GM18520 (cell line): ENCODE measurements at regions not wholly inside any gene's neighbourhood (a gene's known extent, or its start where the extent isn't known, plus 50 kb on each side); places are given as distances from the start of the nearest gene placed in this dataset.
"Not testable (repeated sequence)": the region's sequence is repeated elsewhere in the genome, so short reads cannot be mapped to it uniquely, and the experiment has no call there.

Experiments used
- ATAC-seq: cut with Tn5 transposase; IDR thresholded peaks from one replicate; pipeline ENCODE4 v1.9.1; 2021; ENCODE audit not compliant: unreplicated experiment

DNA sequence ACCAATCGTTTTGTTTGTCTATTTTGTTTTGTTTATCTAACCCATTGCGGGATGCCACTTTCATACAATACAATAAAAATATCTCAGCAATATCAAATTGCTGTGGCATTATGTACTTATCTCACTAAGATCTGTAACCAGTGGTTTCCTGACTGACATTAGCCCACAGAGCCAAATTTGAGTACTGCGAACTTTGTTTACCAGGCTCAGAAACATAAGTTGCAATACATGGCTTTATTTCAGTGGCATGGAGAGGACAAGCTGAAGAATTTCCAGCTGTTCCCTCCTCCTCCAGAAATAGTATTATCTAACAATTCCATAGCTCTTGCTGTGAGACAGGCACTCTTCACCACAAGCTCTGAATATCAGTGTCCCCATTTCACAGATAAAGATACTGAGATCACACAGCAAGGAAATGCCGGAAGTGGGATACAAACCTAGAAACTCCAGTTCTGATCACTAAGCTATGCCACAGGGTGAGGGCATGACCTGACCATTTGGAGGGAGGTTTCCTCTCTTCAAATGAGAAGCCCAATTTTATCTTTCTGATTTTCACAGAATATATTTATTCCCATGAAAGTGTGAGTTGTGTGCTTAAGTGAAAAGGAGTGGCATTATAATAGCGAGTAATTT lies 469.9 kb upstream of the CBLB start:
- no peak for ATAC-seq

DNA sequence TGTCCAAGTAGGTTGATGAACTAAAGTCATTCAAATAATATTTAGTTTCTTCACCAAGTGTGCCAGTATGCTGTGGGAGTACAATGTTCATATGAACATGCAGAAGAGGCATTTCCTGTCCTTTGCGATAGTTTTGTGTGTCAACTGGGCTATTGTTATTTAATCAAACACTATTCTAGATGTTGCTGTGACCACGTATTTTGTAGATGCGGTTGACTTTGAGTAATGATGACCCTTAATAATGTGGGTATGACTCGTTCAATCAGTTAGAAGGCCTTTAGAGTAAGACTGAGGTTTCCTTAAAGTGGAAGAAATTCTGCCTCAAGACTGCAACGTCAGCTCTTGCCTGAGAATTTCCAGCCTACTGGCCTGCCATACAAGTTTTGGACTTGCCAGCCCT lies 470.7 kb upstream of the CBLB start:
- ATAC-seq: no peak

DNA sequence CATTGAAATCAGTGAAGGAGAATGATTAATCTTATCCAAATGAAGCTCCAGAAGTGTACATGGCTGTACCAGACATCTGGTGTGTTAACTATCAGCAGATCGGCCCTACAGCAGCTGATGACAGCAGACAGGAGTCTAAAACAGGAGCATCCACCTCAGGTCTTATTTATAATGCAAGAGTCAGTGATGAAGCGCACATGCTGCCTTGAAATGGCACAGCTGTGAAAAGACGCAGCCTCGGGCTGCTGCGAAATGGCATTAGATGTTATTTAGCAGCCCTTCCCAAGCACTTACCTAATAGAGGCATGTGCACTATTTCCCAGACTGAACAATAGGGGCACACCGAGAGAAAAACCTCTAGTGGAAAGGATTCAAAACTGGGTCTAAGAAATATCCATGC lies 472.3 kb upstream of the CBLB start:
- ATAC-seq: no peak

DNA sequence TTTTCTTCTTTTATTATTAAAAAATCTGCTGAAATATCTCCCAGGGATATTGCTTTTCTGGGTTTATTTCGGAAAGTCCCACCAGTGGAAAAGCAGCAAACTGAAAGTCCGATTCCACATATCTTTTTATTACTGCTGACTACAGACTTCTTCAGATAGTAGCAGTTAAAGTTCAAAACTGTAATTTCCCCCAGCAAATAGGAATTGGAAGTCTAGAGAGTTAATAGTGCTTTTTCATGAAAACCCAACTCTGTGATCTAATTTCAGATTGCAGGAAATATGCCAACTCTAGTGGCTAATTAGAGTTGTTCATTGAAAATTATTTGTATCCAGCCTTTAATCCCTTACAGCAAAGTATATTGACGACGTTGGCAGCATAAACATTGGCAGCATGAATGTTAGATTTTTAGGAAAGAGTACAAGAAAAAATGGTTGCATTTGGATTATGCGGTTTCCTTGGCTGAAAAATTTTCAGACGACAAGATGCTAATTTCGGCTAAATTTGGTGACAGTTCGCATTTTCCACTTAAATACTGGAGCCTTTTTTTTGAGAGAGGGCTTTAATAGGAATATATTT lies 472.9 kb upstream of the CBLB start:
- no peak for ATAC-seq

DNA sequence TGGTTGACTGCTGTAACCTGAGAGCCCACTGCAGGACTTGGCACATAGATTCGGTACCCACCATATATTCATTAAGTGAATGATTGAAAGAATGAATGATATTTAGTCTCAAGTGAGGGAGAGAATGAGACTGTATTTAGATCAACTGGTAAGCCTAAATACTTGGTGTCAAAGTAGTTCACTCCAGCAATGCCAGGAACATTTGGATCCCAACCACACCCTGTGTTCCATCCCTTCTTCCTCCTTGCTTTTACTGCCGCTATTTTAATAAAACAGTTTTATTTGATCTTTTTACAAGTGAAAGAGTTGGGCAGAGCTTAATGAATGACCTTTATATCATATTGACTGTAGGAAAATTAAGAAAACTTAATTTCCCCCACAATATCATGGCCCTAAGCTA lies 473.6 kb upstream of the CBLB start:
- ATAC-seq: no peak

DNA sequence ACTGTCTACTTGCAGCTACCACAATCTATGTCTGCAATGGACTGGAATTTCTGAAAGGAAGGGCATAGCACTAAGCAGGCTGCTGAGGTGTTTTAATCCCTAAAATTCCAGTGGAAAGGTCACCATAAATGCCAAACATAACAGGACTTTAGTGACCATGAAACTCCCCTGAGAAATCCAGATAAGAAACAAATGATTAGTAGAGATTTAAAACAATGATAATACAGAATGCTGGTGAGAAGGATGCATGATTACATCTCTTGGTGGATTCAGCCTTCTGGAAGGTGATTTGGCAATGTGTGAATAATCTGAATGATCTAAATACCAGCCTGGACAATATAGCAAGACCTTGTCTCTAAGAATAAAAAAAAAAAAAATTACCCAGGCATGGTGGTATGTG lies 475.0 kb upstream of the CBLB start:
- no peak for ATAC-seq

DNA sequence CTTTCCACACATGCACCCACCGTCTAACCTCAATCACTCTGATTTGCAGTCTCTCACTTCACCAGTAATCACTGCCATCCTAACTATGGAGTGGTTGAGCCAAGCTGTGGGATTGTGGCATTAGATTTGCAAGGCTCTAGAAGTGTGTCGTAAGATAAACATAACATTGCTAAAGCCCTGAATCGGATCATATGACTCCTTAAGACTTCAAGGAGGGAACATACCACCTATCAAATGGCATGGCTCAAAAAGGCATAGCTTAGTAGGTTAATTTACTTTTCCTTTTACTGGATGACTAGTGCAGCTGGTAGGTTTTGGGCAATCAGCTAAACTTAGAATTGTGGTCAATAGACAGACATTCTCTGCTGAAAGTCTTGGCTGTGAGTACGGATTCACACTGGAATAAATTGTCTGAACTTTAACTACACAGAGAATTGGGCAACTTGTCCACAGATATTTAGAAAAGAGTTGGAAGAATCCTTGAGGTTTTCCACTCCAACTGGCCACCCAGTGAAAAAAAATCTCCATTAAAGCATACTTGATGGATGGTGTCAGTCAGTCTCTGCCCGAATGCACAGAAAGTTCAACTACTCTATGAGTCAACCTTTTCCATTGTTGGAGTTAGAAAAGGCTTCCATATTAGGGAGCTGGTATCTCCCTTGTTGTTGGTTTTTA lies 476.7 kb upstream of the CBLB start:
- ATAC-seq: no peak

DNA sequence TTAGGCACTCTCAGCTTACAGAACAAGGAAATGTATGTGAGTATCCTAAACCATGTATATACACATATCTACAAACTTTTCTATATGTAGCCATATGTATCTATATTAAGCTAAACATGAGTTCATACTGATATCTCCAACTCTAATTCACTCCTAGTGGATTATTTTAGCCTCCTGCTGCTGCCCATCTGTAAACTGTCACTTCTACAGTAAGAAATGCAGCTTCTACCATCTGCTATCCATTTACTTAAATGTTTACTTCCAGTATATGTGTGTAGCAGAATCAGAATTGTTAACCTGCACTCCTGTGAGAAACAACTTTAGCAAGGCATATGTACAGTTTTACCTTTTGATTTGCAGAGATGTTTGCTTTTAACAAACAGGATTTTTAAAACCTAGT lies 478.5 kb upstream of the CBLB start:
- no peak for ATAC-seq

DNA sequence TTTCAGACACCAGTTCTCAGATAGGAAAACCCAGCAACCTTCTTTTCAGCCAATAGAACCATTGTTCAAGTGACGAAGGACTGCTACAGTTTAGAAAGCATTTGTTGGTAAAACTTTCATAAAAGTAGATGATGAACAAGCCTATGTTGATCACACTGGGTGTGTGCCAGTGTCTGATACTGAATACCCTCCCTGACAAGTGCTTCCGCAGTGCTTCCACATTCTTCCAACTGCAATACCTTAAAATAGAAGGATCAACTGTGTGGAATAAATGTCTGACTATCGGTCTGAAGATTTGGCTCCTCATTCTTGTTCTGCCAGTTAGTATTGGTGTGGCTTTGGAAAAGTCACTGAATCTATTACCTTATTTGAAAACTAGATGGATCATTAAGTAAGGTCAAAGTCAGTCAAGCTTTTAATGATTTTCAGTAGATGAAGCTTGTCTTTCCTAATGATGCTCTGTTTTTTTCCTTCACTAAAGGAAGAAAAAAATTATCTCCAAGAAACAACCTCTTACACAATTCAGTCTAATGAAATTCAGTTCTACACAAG lies 479.4 kb upstream of the CBLB start:
- no peak for ATAC-seq

DNA sequence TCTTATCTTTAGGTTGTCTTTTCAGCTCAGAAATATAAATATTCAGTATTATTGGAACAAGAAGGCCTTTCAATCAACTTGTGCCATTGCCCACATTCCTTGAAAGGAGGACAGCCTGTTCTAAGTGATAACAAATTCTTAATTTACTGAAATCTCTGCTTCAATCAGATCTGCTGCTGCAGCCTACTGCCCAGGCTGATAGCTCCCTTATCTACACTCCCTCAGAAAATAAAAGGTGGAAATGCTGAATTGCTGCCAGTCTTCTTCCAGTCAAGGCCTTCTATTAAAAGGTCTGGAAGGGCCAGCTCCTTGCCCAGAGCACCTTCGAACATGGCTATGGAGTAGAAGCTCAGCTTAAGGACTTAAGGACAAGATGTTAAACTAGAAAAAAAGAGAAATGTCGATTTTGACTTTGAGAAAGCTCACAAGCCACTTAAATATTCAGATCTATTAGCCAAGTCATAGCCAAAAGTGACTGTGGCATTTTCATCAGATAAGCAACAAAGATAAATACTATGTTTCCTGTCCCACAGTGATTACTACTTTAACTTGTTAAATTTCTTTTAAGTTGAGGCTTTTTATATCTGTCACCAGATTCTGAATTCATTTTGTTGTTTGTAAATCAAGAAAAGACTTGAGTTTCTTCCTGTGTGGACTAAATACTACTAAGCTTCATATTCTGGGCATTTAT lies 480.5 kb upstream of the CBLB start:
- ATAC-seq: no peak

DNA sequence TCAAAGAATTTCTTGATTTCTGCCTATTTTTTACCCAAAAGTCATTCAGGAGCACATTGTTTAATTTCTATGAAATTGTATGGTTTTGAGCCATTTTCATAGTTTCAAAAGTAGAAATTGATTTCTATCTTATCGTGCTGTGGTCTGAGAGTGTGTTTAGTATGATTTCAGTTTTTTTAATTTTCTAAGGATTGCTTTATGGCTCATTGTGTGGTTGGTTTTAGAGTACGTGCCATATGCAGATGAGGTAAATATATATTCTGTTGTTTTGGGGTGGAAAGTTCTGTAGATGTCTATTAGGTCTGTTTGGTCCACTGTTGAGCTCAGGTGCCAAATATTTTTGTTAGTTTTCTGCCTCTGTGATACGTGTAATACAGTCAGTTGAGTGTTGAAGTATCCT lies 487.1 kb upstream of the CBLB start:
- ATAC-seq: no peak

DNA sequence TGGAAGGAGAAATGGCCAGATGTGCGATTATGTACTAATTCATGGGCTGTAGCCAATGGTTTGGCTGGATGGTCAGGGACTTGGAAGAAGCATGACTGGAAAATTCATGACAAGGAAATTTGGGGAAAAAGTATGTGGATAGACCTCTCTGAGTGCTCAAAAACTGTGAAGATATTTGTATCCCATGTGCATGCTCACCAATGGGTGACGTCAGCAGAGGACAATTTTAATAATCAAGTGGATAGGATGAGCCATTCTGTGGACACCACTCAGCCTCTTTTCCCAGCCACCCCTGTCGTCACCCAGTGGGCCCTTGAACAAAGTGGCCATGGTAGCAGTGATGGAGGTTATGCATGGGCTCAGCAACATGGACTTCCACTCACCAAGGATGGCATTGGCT lies 490.9 kb upstream of the CBLB start:
- no peak for ATAC-seq

DNA sequence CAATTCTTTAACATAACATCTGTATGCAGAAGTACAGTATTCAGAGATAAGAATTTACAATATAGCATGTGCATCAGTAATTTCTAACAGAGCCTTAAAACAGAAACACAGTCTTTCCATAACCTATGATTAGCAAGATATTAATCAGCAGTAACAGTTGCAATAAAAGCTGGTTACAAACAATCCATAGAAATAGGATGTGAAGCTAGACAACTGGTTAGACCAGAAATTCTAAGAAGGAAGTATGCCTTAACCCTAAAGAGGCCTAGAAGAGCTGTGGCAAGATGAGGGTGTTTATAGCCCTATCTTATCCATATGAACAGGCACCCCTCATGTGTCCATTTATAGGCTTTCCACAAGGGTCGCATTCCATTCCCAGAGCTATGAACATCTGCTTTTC lies 492.1 kb upstream of the CBLB start:
- not testable (repeated sequence) for ATAC-seq

DNA sequence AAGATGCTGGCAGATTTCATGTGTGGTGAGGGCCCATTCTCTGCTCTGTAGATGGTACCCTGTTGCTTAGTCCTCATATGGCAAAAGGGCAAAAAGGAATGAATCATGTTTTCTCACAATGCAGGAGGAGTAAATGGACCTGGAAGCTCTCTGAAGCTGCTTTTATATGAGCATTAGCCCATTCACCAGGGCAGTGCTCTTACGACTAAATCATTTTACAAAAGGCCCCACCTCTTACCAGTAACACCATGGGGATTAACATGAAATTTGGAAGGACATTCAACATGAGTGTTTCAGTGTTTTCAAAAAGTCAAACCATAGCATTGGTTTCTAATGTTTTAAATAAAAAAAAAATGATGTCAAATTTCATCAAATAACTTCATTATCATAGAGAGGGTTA lies 495.7 kb upstream of the CBLB start:
- no peak for ATAC-seq

DNA sequence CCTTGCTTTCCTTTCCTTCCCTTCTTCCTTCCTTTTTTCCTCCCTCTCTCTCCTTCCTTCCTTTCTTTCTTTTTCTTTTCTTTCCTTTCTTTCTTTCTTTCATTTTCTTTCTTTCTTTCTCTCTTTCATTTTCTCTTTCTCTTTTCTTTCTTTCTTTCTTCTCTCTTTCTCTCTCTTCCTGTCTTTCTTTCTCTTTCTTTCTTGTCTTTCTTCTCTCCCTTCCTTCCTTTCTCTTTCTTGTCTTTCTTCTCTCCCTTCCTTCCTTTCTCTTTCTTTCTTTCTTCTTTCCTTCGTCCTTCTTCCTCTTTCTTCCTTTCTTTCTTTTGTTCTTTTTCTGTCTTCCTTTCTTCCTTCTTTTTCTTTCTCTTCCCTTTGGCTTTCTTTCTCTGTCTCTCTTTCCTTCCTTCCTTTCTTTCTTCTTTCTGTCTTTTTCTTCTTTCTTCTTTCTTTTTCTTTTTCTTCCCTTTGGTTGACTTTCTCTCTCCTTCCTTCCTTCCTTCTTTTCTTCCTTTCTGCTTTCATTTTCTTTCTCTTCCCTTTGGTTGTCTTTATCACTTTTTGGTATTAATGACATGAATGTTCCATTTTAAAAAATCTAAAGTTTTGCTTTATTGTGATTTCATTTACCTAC lies 496.4 kb upstream of the CBLB start:
- no peak for ATAC-seq

DNA sequence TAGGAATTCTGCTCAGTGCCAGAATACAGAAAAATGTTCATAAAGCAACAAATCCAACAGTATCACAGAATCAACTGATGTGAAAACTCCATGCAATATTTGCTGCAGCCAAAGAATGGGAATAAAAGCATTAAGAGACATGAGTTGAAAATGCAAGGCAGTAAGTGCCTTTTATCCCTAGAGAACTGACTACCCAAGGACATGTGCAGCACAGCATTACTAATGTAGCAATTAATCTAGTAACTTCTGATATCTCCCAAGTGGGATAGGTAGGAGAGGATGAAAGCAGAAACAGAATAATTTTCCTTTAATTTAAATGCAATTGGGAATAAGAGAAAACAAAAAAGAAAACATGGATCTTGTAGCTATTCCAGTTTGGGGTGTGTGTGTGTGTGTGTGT lies 497.5 kb upstream of the CBLB start:
- no peak for ATAC-seq

DNA sequence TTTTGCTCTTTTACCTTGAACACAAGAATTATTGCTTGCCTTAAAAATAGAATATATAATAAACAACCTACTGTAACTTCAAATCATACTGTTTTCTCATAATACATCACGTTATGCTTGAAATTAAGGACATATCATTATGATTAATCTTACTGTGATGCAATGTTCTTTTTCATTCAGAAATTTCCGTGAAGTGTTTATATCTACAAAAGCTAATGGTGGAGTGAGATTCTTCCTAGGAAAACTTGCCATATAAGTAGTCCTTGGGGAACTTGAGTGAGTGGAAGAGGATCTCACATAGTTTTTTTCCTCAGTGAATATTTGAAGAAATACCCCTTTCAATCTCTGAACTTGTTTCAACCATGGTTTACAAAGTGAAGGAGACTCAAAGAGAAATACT lies 498.7 kb upstream of the CBLB start:
- no peak for ATAC-seq

DNA sequence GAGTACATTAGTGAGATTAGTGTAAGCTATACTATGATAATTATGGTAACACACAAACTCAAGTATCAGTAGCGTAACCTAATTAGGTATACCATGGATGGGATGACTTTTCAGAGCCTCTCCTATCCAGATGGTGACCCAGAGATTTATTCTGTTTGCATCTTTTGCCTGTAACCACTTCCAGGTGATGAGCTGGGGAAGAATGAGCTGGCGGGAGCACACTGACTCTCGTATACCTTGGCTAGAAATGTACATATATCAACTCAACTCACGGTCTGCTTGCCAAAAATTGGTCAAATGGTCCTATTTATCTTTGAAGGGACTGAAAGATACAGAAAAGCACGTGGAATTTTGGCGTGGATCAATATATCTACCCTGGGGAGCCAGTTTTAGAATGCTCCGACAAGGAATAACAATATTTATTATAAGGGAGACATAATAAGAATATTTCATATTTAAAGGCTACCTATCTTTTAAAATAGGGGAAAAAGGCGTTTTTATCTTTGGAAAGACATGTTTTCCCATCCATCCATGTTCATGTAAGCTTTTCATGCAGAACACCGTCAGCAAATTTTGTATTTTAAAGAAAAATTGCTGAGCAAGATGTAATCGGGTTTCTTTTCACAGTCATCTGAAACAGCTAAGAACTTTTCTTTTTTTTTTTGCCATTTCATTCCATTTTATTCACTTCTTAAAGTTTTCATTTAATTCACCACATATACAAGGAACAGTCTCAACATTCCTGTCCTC lies 502.6 kb upstream of the CBLB start:
- ATAC-seq: no peak

DNA sequence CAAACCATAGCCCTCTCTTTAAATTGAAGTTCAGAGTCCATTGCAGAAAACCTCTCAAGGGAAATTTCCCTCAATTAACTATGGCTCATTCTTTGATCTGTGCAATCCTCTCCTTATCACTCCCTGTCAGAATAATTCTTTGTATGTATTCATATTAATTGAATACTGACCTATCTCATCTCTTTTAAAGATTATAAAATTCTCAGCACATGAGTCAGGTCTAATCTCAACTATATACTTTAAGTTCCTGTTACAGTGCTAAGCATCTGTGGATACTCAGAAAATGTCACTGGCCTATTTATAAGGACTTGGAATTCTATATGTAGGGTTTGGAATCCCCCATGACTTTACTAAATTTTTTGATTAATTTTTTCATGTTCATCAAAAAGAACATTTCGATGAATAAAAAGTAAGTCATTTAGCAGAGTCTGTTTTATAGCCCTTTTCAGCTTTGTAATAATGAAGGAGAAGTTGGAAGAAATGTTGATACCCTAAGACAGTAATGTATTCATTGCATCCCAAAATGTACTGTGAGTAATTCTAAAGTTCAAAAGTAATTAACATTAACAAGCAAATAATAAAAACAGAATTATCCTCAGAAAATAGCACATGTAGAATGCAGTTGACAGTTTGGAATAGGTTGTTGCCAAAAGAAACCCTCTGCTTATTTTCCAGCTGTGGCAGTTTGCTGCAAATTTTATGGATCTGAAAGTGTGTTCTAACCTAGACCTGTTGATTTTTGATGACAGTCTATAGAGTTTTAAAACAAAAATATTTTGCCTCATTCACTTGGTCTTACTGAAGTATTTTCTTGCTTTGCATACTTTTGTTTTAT lies 503.4 kb upstream of the CBLB start:
- no peak for ATAC-seq

DNA sequence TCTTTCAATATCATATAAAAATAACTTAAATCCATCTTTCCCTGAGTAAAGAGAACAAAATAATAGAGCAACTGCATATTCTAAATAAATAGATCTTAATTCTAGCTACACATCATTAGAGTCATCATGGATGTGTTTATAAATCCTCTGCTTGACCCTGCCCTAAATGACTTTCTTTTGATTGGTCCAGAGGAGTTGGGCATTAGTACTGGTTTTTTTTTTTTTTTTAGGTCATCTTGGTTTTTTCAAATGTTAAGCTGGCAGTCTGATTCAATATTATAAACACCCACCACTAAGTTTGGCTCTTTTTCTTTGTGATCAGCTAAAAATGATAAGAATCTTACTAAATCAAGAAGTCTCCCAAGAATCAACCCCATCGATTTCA lies 504.0 kb upstream of the CBLB start:
- ATAC-seq: no peak
